Daoy (cell line): ENCODE measurements at regions not wholly inside any gene's neighbourhood (a gene's known extent, or its start where the extent isn't known, plus 50 kb on each side); places are given as distances from the start of the nearest gene placed in this dataset.
A peak's percentile ranks its signal among the peaks of the same experiment; 100 is the strongest.

Experiments
- DNase-seq: peaks from one replicate; pipeline ENCODE4 v3.0.0-alpha.2; 2015; ENCODE audit warnings: low read depth

DNA sequence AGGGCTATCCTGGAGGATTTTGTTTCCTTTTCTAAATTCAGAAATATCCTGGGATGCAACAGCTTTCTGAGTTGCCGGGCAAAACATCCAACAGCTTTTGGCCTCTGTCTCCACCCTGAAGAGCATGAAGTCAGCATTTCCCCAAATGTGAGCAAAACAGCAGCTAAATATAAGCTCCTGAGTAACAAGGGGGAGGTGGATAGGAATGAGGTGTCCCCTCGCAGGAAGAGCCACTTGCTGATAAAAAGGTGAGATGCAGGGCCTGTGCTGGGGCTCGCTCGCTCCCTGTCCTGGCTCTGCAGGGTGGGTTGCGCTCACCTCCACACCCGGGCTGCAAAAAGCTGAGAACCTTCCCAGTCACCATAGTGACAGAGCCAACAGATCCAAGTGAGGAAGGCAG, 264.3 kb downstream of the ZEB1 start:
- no peak for DNase-seq

- DNase-seq = peak; percentile 26
These were observed 263.5 kb downstream of the ZEB1 start for GRCh38 chr10:31582365-31583052.

DNA sequence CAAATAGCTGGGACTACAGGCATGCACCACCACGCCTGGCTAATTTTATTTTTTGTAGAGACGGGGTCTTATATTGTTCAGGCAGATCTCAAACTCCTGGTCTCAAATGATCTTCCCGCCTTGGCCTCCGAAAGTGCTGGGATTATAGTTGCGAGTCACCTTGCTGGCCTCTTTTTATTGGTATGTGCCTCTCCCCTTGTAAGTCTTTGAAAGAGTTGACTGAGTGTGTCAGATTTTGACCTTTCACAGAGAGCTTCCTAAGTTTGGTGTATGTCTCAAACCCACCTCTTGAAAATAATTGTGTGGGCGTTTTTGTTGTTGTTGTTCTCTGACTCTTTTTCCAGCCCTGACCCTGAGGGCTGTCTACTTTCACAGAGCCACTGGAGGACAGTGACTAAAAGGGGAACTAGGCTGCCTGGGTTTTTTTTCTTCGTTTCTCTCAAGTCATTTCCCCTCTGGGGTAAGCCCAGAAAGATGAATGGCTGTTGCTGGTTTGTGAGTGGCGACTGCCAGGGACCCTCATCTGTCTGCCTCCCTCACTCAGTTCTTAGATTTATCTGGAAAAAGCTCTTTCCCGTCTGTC, 262.8 kb downstream of the ZEB1 start:
- DNase-seq = no peak

- no peak for DNase-seq
These were observed 261.6 kb downstream of the ZEB1 start for GRCh38 chr10:31580646-31581045.
